GM18858 (cell line): ENCODE measurements at regions not wholly inside any gene's neighbourhood (a gene's known extent, or its start where the extent isn't known, plus 50 kb on each side); places are given as distances from the start of the nearest gene placed in this dataset.

Experiments
- ATAC-seq: cut with Tn5 transposase; IDR thresholded peaks from one replicate; pipeline ENCODE4 v1.9.1; 2021; ENCODE audit not compliant: unreplicated experiment

GRCh38 chr16:73483934-73484711, 436.2 kb upstream of the ZFHX3 start:
- no peak for ATAC-seq

DNA sequence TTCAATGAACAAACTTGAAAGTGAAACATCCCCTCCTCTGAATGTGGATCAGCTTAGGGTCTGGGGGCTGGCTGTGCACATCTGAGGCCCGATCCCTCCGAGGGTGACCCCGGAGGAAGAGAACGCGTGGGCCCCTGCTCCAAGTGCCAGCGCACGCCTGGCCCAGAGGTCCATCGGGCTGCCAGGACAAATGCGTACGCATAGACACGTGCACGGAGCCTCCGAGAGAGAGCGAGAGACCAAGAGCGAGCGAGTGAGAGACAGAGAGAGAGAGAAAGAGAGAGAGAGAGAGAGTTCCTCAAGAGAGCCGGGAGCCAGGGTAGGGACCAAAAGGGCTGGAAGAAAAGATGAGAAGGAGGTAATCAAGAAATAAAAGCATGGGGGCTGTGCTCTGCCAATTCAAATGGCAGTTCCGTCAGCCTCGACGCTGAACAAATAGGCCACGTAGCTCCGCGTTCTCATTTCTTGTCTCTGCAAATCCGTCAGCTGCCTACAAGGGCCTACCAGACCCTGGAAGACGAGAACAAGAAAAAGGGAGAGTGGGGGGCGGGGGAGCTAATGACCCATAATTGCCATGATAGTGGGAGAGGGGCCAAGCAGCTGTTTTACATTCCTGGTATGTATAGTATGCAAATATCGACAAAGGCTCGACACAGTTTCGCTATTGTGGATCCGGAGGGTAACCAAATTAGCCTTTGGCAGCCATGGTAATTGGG, 435.3 kb upstream of the ZFHX3 start:
- ATAC-seq, result no peak

DNA sequence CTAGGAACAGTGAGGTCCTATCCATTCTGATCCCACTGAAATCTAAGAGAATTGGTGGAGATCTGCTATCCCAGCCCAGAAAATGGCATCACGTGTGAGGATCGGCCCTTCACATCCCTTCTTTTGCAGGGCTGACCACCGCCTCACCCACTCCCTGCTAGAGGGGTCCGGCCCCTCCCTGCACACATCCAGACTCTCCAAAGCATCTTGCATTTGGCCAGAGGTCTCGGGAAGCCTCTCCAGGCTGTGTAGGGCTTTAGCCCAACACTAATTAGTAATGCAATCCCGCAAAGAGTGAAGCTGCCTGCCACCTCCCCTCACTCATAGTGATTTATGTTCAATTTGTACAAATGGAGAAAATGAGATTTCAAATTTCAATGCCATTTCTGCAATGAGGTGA, 434.4 kb upstream of the ZFHX3 start:
- ATAC-seq, result no peak

DNA sequence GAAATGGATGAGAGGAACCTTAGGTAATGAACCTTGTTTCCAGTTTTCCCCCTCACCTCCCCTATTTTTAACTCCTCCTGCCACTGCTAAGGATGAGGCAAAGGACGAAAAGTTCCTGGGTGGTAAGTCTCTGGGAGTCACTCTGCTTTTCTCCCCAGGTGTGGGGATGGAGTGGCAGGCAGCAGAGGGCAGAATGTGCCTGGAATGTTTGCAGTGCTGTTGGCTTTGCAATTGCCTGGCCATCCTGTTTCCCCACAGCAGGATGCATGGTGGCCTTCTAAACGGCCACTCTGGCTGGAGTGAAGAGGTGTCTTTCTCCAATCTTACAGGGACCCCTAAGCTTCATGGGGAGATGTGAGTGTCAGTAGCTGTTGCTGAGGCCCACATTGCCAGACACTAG, 432.5 kb upstream of the ZFHX3 start:
- no peak for ATAC-seq

DNA sequence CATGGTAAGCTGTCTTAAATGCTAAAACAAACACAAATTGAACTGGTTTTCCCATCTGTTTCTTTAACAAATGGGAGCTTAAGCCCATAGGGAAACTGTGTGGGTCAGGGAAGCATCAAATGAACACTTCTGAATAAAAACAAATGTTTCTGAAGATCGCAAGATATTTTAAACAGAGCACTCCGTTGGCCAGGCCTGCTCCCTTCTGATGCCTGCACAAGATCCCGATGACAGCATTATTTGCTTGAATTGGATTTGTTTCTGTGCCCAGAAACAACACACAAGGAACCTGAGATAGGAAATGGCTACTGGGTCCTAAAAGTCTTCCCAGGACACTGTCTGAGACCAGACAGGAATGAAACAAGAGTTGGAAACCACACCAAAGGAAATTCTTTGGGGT, 425.8 kb upstream of the ZFHX3 start:
- no peak for ATAC-seq

GRCh38 chr16:73464834-73465233, 416.9 kb upstream of the ZFHX3 start:
- ATAC-seq, result no peak

- ATAC-seq, result no peak
These were observed 411.7 kb upstream of the ZFHX3 start for GRCh38 chr16:73459586-73459985.

DNA sequence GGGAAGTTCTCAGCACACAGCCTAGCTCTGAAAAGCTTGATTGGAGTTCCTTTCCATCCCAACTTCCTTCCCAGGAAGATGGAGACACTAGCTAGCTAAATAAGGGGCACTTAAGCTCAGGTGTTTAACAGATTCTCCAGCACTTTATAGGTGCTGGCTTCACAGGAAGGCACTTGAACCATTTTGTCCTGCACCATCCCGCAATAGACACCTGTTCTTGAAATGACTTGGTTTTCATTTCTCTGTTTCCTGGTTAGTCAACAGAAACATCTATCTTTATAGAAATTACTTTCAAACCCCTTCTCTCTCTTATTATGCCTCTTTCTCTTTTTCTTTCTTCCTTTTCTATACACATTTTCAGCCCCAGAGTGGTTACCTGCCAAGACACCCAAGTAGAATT, 409.9 kb upstream of the ZFHX3 start:
- ATAC-seq, result no peak

DNA sequence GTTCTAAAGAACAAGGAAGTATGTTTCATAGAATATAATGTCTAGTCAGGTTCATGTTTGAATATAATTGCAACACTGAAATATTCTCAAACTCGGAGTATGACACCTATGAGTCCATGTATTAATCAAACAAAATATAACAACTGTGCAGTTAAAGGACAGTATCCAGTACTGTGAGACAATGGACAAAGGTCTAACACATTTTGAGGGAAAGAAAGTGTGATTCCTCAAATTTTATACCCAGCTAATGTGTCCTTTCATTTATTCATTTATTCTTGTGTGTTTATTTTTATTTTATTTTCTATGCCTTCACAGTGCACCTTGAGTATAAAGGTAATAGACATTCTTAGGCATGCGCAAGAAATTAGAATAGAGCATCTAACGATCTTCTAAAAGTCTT, 401.0 kb upstream of the ZFHX3 start:
- no peak for ATAC-seq

DNA sequence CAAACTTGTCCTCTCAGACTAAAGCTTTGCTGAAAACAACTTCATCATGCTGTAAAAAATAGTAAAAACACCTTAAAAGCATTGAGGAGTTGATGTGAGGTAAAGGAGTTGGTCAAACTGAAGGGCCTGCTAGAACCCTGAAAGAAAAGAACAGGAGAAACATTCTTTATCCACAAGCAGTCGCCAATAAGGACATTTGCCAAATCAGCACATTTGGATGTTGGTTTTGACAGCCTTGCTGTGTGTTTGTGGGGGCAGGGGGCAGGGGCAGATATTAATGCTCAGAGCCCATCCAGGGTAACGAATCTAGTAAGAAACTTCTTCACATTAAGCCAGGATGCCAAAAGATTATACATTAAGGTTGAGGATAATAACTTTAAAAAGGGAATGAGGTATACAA, 399.9 kb upstream of the ZFHX3 start:
- ATAC-seq, result no peak

DNA sequence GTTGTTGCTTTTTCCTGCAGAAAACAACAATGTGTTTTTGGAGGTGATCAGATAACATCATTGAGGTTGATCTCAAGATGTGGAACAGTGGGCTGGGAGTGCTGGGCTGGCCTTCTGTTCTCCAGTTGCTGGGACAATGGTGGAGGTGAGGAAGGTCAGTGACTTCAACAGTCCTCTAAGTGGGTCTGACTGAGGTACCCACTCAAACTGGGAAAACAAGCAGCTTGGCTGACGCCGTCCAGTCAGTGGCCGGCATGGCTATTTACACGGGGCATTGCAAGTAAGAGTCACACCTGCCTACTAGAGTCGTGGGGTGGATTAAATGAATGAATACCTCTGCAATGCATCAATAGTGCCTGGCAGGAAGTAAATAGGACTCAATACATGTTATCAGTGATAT, 386.7 kb upstream of the ZFHX3 start:
- no peak for ATAC-seq

GRCh38 chr16:73433731-73434307, 385.9 kb upstream of the ZFHX3 start:
- ATAC-seq, result no peak

- no peak for ATAC-seq
These were observed 385.2 kb upstream of the ZFHX3 start for GRCh38 chr16:73432850-73433730.

DNA sequence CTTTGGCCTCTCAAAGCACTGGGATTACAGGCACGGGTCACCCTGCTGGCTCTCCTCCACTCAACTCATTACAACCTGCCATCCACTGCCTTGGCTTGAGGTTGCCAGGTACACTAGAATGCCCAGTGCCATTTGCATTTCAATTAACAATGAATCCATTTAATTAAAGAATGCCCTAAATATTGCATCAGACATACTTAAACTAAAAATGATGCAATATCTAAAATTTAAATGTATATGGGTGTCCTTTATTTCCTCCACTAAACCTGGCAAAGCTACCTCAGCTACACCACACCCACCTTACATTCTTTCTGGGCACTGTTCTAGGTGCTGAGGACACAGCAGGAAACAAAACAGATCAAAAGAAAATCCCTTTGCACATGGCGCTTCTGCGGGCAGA, 382.2 kb upstream of the ZFHX3 start:
- no peak for ATAC-seq

DNA sequence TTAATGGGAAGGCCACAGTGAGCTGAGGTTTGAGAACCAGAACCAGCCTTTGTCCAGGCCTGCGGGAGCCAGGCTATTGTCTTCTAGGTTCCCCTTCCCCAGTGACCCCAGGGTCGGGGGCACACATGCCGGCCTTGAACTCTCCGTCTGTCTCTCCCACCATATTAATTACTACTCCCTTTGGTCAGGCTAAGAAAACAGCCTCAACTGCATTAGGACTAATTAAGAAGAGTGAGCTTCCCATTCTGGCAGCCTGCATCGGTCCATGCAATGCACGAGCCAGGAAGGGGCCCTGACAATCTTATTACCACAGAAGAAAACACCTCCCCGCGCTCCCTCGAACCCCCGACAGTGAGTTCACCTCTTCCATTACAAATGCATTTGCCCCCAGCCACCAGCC, 380.2 kb upstream of the ZFHX3 start:
- ATAC-seq, result no peak

GRCh38 chr16:73427164-73427563, 379.2 kb upstream of the ZFHX3 start:
- no peak for ATAC-seq

- no peak for ATAC-seq
These were observed 378.7 kb upstream of the ZFHX3 start for GRCh38 chr16:73426433-73427160.

- ATAC-seq, result no peak
These were observed 372.7 kb upstream of the ZFHX3 start for GRCh38 chr16:73420676-73421075.

DNA sequence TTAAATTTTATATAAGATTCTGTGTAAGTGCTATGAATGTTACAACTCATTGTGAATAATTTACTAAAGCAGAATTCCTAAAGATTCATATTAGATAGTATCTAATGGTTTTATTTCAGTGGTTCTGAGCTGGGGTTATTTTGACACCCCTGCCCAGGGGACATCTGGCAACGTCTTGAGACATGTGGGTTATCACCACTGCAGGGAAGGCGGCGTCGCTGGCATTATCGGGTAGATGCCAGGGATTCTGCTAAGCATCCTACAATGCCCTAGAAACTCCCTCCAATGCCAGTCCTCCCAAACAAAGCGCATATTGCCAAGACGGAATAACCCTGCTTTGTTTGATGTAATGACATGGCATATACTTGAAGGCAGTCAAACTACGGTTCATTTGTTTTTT, 372.3 kb upstream of the ZFHX3 start:
- ATAC-seq, result no peak

DNA sequence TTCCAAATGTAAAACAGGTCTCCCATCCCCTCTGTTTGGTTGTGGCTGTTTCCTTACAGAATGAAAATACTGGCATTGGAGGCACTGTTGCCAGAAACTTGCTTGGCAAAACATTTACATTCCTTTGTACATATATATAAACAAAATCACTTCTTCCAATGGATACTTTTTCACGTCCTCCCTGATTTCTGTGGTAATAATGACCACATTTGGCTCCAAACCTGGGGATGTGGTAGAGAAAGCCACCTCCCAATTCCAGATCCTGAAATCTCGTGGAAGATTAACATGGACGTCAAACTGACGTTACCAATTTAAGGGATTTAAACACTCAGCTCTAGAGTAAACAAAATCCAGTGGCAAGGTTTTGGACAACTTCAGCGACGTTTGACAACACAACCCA, 370.8 kb upstream of the ZFHX3 start:
- ATAC-seq, result no peak

DNA sequence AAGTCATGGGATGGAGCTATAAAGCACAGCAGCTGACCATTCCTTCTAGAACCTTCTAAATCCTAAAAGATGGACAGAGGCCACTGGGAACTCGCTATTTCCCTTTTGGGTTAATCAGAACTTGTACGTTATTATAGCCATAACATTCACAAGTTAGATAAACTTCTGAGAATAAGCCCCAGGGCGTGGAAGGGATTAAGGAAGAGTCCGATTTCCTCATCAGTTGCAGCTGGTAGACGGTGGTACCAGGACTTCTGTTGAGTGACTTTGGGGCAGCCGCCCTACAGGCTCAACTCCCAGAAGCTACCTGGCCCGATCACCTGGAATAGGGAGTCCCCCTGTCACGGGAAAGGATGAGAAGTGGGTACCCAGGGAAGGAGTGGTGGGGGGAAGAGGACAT, 370.1 kb upstream of the ZFHX3 start:
- no peak for ATAC-seq
